ENCODE measurements at regions not wholly inside any gene's neighbourhood (a gene's known extent, or its start where the extent isn't known, plus 50 kb on each side); places are given as distances from the start of the nearest gene placed in this dataset.

DNA sequence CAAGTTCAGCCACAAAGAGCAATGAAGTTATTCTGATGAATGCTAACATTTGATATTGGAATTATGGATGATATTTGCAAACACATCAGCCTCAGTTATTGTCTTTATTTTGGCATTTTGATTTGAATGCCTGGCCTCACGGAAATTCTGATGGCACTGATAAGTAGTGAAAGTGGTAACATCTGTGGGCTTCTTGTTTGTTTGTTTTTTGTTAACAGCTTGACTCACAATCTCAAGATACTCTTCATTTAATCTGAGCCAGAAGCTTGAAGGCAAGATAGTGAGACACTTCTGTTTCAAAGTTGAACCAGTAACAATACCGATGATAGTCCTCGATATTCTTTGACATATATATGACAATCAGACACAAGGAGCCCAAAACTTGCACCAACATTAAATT is 182.9 kb upstream of the NFIA start:
- no peak for ATAC-seq
- intact Hi-C loops (cut with DNase I), result loop anchor here (5.0 kb wide), 1 partner anchor 48 kb away; no protein-coding TSS in a partner anchor
- no peak for DNase-seq (ENCODE audit: missing footprints)

DNA sequence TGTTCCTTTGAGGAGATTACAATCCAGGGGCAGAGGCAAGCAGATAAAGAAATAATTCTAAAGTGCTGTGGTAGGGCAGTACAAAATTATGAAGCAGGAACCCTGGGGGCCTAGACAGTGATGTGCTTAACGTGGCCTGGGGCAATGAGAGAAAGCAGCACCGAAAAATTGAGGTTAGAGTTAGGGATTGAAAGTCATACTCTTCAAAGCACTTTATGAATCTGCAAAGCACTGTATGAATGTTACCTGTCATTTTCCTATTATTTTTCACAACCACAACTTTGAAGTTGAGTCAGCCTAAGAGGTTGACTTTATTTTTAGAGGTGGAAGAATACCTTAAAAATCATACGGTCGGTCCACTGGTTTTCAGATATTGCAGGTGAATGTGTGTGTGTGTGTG is 183.4 kb upstream of the NFIA start:
- ATAC-seq, result no peak
- no peak for DNase-seq (ENCODE audit: missing footprints)
- intact Hi-C loops (cut with DNase I), result loop anchor here (5.0 kb wide), 1 partner anchor 48 kb away; no protein-coding TSS in a partner anchor

DNA sequence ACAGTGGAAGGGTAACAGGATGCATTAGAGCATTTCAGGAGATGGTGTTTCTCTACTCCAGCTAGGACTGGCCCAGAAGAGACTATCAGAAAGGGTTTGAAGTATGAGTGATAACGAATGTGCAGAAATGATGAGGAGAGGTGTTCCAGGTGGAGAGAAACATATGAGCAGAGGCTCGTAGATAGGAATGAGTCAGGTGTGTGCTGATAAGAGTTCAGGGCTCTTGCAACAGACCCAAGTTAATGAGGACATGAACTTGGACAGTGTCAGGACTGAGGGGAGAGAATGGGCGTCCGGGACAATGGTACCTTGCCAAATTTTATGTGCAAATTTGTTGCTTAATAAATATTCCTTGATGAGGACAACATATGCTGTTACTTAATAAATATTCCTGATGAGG is 183.9 kb upstream of the NFIA start:
- intact Hi-C loops (cut with DNase I), result loop anchor here (5.0 kb wide), 1 partner anchor 49 kb away; no protein-coding TSS in a partner anchor
- ATAC-seq, result no peak

DNA sequence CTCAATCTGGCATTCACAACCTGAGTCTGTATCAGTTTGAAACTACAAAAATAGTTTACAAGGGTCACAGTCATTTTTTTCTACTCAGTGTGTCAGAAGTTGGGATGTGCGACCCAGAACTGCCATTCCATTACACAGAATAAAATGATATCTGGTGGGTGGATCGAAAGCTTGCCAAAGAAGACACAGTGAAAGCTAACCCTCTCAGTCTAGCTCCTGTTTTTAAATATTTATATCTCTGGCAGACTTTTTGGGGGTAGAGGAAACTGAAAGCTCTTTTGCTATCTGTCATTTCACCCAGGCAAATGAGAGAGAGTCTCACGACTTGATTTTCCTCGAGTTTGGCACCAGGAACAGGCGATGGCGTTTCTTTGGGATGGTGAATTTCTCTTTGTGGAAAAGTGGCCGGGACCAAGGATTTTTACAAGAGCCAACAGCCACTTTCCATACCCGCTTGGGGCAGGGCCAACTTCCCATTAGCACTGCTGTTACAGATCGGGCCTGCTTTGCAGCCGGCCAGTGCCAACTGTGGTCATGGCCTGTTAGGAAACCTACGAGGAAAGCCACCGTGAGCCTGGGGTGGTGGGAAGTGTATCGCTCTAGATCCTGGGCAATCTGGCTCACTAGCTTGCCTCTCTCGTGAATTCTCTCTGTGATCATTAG is 185.5 kb upstream of the NFIA start:
- intact Hi-C loops (cut with DNase I), result loop anchor here (5.0 kb wide), 1 partner anchor 50 kb away; no protein-coding TSS in a partner anchor
- no peak for DNase-seq (ENCODE audit: missing footprints)
- ATAC-seq, result no peak

More for the DNA sequence above, 183.9 kb upstream of the NFIA start:
- DNase-seq (ENCODE audit: missing footprints), result no peak

DNA sequence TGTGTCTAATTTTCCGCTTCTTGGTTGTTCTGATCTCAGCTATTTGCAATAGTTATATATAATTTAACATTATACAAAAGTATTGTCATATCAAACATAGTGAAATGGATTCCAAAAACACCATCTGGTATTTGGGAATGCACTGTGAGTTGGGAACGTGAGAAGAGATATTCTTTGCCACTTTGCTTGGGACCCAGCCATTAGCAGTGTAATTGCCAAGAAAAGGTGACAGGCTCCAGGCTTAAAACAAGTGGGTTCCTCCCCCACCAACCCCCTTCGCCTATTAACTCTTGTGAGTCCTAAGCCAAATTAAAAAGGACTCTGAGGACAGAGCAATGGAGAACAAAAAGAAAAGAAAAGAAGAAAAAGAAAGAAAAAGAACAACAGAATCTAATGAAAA is 186.7 kb upstream of the NFIA start:
- DNase-seq (ENCODE audit: missing footprints), result no peak
- ATAC-seq, result peak; percentile 81
- intact Hi-C loops (cut with DNase I), result loop anchor here (5.0 kb wide), 1 partner anchor 52 kb away; no protein-coding TSS in a partner anchor

DNA sequence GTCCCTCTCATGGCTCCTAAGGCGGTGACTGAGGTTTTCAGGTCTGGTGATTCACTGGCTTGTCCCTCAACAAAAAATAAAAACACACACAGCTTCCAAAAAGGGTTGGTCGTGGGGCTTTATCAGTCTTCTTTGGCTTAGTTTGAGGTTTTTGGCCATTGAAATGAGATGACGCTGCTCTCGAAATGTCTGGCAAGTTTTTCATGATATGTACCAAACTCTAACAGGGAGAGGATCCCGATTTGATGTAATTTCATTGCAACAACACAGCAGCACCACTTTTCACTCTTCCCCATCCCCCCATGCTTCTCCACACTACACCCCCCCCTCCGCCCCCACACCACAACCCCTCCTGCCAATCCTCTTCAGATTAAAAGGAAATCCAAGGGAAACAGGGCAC is 187.1 kb upstream of the NFIA start:
- no peak for DNase-seq (ENCODE audit: missing footprints)
- intact Hi-C loops (cut with DNase I), result loop anchor here (5.0 kb wide), 1 partner anchor 52 kb away; no protein-coding TSS in a partner anchor
- ATAC-seq, result peak; percentile 49

DNA sequence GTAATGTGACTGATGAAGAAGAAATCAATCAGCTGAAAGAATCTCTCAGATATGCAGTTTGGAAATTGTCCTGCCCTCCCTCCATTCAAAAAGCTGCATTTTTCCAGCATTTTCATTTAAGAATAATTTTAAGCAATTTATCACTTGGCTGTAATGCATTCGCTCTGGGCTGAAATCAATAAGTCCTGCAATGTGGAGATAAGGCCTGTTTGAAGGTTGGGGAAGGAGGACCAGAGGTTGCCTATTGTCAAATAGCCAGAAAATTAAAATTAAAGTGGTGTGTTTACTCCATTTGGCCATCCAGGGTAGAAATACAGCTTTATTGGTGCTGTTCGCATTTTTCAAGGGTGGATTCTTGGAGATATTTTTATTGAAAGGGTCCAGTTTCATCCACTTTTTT is 187.6 kb upstream of the NFIA start:
- intact Hi-C loops (cut with DNase I), result loop anchor here (5.0 kb wide), 1 partner anchor 53 kb away; no protein-coding TSS in a partner anchor
- ATAC-seq (no peak), DNase-seq (ENCODE audit: missing footprints) (no peak)

DNA sequence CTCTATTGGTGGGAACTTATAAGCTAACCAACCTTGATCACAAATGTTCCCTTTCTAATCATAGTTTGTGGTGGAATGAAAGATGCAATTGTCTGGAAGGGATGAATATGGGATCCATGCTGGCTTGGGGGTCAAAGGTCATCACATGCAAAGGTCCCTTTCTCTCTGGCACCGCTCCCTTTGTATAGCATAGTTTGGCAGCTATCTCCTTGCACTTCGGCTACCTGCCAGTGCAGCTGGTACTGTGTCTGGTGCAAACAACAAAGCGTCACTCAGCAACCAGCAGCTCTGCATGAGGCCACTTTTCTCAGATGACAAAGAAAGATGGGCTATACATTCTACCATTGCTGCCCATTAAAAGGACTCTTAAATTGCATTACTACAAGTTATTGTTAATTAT is 188.2 kb upstream of the NFIA start:
- ATAC-seq (no peak), DNase-seq (ENCODE audit: missing footprints) (no peak)
- intact Hi-C loops (cut with DNase I), result no loop called here

DNA sequence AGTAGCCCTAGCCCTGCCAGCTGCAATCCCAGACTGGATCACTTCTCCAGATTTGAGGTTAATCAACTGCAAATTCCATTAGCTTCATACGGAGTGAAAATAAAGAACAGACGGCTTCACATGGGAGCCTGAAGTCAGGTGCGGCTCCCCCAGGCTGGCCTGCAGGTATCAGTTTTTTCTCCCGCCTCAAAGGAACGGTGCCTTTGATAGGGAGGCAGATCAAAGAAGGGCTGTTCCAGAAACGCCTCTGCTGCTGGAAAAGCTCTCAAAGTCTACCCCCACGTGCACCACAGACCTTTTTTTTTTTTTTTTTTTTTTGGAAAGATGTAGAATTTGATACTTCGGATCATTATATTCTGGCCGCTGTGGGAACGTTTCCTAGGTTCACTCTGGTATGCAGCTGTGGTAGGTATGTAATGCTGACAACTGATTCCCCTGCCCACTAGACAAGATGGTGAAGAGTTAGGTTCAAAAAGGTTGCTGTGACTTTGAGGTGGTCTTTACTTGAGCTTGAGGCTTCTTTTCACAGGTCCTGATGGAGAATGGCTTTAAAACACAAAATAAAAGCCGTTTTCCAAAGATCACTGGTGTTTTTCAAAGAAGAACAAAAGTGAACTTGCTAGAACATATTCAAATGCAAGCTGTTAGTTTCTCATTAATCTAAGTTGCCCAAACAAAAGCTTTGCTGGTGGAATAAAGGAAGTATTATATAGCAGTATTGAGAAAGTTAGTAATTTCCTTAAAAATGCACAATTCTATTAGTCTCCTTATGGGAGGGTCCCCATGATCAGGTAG is 189.0 kb upstream of the NFIA start:
- no peak for ATAC-seq
- intact Hi-C loops (cut with DNase I), result no loop called here

DNA sequence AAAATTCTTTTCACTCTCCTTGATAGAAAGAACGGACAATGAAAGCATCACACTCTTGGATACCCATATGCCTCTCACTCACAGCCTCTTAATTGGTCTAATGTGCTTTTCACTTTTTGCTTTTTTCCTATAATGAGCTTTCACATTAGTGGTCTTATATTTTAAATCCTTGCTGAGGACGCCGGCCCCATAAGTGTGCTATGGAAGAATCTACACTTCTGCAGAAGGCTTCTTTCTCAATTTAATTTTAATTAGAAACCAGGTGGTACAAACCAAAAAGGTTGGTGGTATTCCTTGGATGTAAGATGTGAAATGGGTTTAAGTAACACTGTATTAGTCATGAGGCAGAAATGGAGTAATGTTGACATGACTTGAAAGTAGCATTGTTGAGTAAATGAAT is 190.6 kb upstream of the NFIA start:
- ATAC-seq (no peak), DNase-seq (ENCODE audit: missing footprints) (no peak)
- intact Hi-C loops (cut with DNase I), result no loop called here

More for the DNA sequence above, 189.0 kb upstream of the NFIA start:
- no peak for DNase-seq (ENCODE audit: missing footprints)

DNA sequence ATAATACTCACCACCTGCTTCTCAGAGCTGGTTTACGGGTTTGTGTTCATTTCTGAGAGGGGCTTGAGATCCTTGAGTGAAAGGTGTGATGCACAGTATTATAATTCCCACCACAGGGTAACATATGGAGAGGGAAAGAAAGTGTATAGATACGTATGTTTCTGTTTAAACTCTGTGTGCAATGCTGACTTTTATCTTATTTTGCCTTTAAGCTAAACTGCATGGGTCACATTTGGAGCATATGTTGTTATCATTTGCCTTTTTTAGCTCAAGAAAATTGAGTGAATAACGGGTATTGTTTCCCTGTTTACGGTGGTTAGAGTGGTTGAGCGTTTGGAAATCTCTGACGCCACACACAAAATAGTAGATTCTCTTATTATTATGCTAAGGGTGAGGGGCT is 191.1 kb upstream of the NFIA start:
- ATAC-seq, result no peak
- intact Hi-C loops (cut with DNase I), result no loop called here

DNA sequence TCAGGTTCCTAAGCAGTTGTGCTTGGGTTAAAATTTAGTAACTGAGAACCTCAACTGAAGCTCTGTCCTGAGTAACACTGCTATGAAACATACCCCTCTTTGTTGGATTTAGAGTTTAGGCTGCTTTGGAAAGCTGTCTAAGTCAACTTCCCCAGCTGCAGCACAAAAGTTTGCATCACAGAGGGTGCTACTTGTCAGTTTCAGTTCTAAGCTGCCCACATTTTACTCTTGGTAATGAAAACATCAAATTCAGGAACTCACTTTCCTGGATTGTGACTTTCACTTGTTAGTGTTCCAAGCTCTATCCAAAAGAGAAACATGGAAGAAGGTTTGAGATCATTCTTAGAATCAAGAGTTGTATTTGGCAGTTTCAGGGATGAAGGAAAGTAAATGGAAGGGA is 191.7 kb upstream of the NFIA start:
- intact Hi-C loops (cut with DNase I), result no loop called here
- DNase-seq (ENCODE audit: missing footprints), result no peak
- no peak for ATAC-seq

More for the DNA sequence above, 191.1 kb upstream of the NFIA start:
- no peak for DNase-seq (ENCODE audit: missing footprints)

DNA sequence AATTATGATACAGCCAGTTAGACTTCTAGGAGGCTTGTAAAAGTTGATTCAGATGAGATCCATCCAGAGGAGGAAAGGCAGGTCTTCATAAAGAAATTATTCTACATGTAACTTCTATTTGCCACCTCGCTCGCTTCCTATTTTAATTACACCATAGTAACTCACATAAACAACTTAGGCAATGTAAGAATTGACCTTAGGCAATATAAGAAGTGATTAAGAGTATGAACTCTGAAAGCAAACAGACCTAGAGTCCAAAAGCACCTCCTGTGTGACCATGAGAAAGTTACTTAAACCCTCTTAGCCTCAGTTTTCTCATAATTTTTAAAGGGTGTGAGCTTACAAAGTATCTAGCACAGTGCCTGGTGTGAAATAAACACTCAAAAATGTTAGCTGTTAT is 192.7 kb upstream of the NFIA start:
- intact Hi-C loops (cut with DNase I), result no loop called here
- DNase-seq (ENCODE audit: missing footprints) (no peak), ATAC-seq (no peak)

DNA sequence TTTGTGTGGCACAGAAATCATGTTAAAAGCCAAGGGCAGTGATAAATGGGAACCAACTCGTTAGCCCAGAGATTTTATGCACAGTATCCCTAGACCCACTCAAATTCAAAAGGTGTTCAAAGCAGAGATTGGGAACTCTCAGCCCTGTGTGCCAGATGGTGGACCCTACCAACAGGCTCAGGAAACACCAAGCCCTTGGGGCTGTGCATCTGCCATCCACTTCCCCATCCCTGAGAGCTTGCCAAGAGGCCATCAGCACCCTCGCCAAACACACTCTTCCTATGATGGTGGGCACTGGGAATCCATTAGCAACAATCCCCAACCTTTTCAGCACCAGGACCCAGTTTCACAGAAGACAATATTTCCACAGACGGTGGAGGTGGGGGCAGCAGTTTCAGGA is 194.2 kb upstream of the NFIA start:
- intact Hi-C loops (cut with DNase I), result no loop called here
- ATAC-seq (no peak), DNase-seq (ENCODE audit: missing footprints) (no peak)

DNA sequence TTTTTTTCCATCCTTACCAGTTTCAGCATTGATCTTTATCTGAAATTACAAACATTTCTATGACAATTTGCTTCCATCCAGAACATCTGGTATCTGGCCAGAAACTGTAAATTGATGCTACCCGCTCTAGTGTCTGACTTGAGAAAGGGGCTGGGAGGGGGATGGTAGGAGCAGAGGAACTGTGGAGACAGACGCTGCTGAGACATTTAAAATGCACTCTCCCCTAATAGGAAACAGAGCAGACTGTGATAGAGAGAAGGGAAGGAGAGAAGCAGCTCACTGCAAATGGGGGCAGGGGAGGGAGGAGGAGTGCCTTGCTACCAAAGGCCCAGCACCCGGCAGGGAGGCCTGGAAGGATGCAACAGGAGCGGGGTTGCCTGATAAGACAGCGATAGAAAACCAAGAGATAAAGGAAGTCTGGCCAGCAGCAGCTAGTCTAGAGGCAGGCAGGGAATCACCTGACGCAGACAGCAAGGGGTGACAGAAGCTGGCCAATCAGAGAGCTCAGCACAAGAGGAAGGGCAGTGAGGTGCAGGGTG is 195.5 kb upstream of the NFIA start:
- DNase-seq (ENCODE audit: missing footprints), result no peak
- no peak for ATAC-seq
- intact Hi-C loops (cut with DNase I), result no loop called here

DNA sequence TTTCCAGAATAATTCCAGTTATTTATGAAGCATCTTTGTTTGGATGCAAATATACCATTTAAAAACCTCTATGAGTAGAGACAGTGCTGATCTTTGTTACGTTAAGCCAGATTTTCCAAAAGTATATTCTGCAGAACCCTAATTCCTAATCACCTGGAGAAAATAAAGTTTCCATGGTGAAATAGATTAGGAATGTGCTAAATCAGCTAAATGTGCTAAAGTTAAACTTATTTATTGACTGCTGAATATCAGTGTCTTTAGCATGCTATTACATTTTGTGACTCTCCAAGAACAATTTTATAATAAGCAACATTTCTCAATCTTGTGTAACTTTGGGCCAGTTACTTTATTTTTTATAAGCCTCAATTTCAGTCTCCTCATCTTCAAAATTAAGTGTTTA is 196.3 kb upstream of the NFIA start:
- intact Hi-C loops (cut with DNase I), result no loop called here
- ATAC-seq (no peak), DNase-seq (ENCODE audit: missing footprints) (no peak)

DNA sequence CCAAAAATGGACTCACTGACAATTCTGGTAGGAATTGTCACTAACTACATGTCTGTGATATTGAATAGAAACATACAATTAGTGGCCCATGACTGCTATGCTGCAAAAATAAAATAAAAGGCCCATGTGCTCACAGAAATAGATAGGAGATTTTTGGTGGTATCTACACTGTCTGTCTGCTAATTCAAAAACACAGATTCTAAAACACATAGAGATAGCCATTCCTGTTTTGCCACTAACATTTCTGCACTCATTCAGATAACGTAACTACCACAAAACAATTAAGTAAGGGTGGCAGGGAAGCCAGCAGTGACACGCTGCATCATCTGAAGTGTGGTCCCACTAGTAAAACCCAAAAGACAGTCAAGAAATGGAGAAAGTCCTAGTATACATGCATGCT is 202.2 kb upstream of the NFIA start:
- ATAC-seq (no peak), DNase-seq (ENCODE audit: missing footprints) (no peak)
- intact Hi-C loops (cut with DNase I), result no loop called here

DNA sequence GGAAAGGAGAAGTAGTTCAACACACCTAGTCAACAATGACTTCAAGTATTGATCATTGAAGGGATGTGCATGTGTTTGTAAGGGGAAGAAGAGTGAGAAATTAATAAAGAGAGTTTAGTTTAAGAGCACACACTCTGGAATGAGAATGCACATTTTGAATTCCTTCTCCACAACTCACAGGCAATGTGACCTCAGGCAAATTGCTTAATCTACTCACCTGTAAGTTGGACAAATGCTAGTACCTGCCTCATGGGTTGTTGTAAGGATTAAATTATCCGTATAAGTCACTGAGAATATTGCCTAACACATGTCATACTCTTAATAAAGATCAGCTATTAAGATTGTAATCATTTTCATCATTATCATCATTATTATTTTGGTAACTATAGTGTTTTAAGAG is 204.0 kb upstream of the NFIA start:
- ATAC-seq (no peak), DNase-seq (ENCODE audit: missing footprints) (no peak)
- intact Hi-C loops (cut with DNase I), result no loop called here

DNA sequence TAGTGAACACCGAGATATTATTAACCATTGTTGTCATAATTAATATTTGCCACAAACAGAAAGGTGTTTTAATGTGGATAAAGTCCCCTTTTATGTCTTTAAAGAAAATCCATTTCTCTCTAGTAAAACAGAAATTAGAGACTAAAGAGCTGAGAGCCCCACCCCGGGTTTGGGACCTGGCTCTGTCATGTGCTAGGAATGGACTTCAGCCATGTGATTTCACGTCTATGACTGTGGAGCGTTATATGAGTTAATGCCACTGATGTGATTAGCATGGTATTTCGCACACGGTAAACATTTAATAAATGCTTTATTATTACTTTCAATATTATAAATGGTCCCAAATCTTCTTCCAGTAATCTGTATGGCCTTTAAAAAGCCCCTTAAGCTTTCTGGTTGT is 205.0 kb upstream of the NFIA start:
- DNase-seq (ENCODE audit: missing footprints), result no peak
- intact Hi-C loops (cut with DNase I), result no loop called here
- ATAC-seq, result no peak

DNA sequence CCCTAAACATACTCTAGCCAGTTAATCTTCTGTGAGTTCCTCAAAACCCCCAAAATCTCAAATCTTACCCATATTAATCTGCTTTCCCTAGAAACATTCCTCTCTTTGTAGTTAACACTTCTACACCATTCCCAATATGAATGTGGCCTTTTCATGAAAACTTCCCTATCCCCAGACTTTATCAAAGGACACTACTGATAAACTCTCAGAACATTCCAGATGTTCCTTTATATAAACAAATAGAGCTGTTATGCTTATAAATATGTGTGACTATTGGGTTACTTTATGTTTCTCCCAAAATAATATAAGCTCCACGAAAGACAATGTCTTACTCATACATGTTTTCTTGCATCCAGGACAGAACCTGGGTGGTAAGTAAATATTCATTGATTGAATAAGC is 205.4 kb upstream of the NFIA start:
- DNase-seq (ENCODE audit: missing footprints) (no peak), ATAC-seq (no peak)
- intact Hi-C loops (cut with DNase I), result no loop called here

Measured in Right ventricle myocardium inferior (tissue), 1 donor.